WTC11 (cell line): ENCODE measurements at regions not wholly inside any gene's neighbourhood (a gene's known extent, or its start where the extent isn't known, plus 50 kb on each side); places are given as distances from the start of the nearest gene placed in this dataset.

ENCODE experiments used
- ATAC-seq: fragments of 200-7000 bp; cut with Tn5 transposase; 2 replicates; pipeline ENCODE4 v1.10.0; 2021; ENCODE audit warnings: mild to moderate bottlenecking, moderate library complexity
- CTCF ChIA-PET: fragments of 300-600 bp; sonication (Branson Sonifier 250); formaldehyde crosslinking; loops from one replicate; lab custom pipeline; 2021; ENCODE audit warnings: antibody characterized with exemption; lab: Charles Lee
- POLR2A ChIA-PET: fragments of 350-600 bp; sonication (Branson Sonifier 250); formaldehyde crosslinking; loops from one replicate; lab custom pipeline; 2021; ENCODE audit warnings: antibody characterized with exemption; lab: Charles Lee
- DNase-seq: peaks from one replicate; pipeline ENCODE4 v3.0.0; 2021; ENCODE audit warnings: low spot score
- H3K27ac Mint-ChIP-seq: 2 replicates; pipeline ENCODE4 v1.8.0; 2021; ENCODE audit warnings: mixed read lengths
- H3K27me3 Mint-ChIP-seq: 2 replicates; pipeline ENCODE4 v1.8.0; 2021; ENCODE audit warnings: low read depth, mild to moderate bottlenecking, moderate library complexity, mixed read lengths
- H3K36me3 Mint-ChIP-seq: 2 replicates; pipeline ENCODE4 v1.8.0; 2021; ENCODE audit warnings: mixed read lengths
- H3K4me1 Mint-ChIP-seq: 2 replicates; pipeline ENCODE4 v1.8.0; 2022; ENCODE audit warnings: mixed read lengths
- H3K4me3 Mint-ChIP-seq: 2 replicates; pipeline ENCODE4 v1.8.0; 2021; ENCODE audit warnings: mild to moderate bottlenecking, moderate library complexity, mixed read lengths
- H3K9me3 Mint-ChIP-seq: 2 replicates; pipeline ENCODE4 v1.8.0; 2021; ENCODE audit warnings: mixed read lengths
- CBFB ChIP-seq: sonication (generic); formaldehyde crosslinking; IDR thresholded peaks from 2 replicates; pipeline ENCODE4 v1.8.1; 2022; ENCODE audit warnings: mild to moderate bottlenecking, low read depth, missing genetic modification reagents
- ELF4 ChIP-seq: sonication (generic); formaldehyde crosslinking; IDR thresholded peaks from 2 replicates; pipeline ENCODE4 v1.8.1; 2022; ENCODE audit warnings: low read depth, mild to moderate bottlenecking, moderate library complexity, missing genetic modification reagents
- FOXP1 ChIP-seq: sonication (generic); formaldehyde crosslinking; IDR thresholded peaks from 2 replicates; pipeline ENCODE4 v1.8.0; 2022; ENCODE audit warnings: missing genetic modification reagents, mild to moderate bottlenecking, moderate library complexity, borderline replicate concordance
- JAZF1 ChIP-seq: fragments of 250-450 bp; sonication (Bioruptor Pico); IDR thresholded peaks from 2 replicates; pipeline ENCODE4 v1.9.0; 2021; ENCODE audit warnings: moderate library complexity, mild to moderate bottlenecking, inconsistent platforms
- JUN ChIP-seq: sonication (generic); formaldehyde crosslinking; IDR thresholded peaks from 2 replicates; pipeline ENCODE4 v1.8.0; 2023; ENCODE audit warnings: mild to moderate bottlenecking, missing genetic modification reagents
- KAT7 ChIP-seq: sonication (generic); formaldehyde crosslinking; IDR thresholded peaks from 2 replicates; pipeline ENCODE4 v1.8.1; 2023; ENCODE audit warnings: missing genetic modification reagents, mild to moderate bottlenecking, borderline replicate concordance
- MYBL2 ChIP-seq: sonication (generic); formaldehyde crosslinking; IDR thresholded peaks from 2 replicates; pipeline ENCODE4 v1.8.1; 2023; ENCODE audit warnings: mild to moderate bottlenecking, moderate library complexity, missing genetic modification reagents
- TEAD4 ChIP-seq: sonication (generic); formaldehyde crosslinking; IDR thresholded peaks from 2 replicates; pipeline ENCODE4 v1.8.0; 2022; ENCODE audit warnings: mild to moderate bottlenecking, missing genetic modification reagents
- ZNF232 ChIP-seq: sonication (generic); formaldehyde crosslinking; IDR thresholded peaks from 2 replicates; pipeline ENCODE4 v1.8.0; 2022; ENCODE audit warnings: mild to moderate bottlenecking, missing genetic modification reagents
- ZNF263 ChIP-seq: sonication (generic); formaldehyde crosslinking; IDR thresholded peaks from 2 replicates; pipeline ENCODE4 v1.8.1; 2022; ENCODE audit warnings: low read depth, mild to moderate bottlenecking, moderate library complexity, missing genetic modification reagents
- TF ChIP-seq, protein P1 (sequence below): fragments of 200-600 bp; IDR thresholded peaks from 2 replicates; pipeline ENCODE4 v1.8.0; 2022; ENCODE audit warnings: antibody characterized with exemption
- TF ChIP-seq, protein P2 (sequence below): fragments of 250-450 bp; sonication (Bioruptor Pico); IDR thresholded peaks from 2 replicates; pipeline ENCODE4 v1.9.0; 2021; ENCODE audit warnings: mild to moderate bottlenecking
- TF ChIP-seq, protein P3 (sequence below): sonication (generic); formaldehyde crosslinking; IDR thresholded peaks from 2 replicates; pipeline ENCODE4 v1.8.1; 2022; ENCODE audit warnings: low read depth, mild to moderate bottlenecking, moderate library complexity, missing genetic modification reagents, borderline replicate concordance
- TF ChIP-seq, protein P4 (sequence below): sonication (generic); formaldehyde crosslinking; IDR thresholded peaks from 2 replicates; pipeline ENCODE4 v1.8.0; 2023; ENCODE audit warnings: missing genetic modification reagents
- TF ChIP-seq, protein P5 (sequence below): sonication (generic); formaldehyde crosslinking; IDR thresholded peaks from 2 replicates; pipeline ENCODE4 v1.8.1; 2022; ENCODE audit warnings: mild to moderate bottlenecking, moderate library complexity, missing genetic modification reagents
- TF ChIP-seq, protein P6 (sequence below): sonication (generic); formaldehyde crosslinking; IDR thresholded peaks from 2 replicates; pipeline ENCODE4 v1.8.0; 2022; ENCODE audit warnings: mild to moderate bottlenecking, missing genetic modification reagents
- TF ChIP-seq, protein P7 (sequence below): fragments of 250-450 bp; sonication (Bioruptor Pico); IDR thresholded peaks from 2 replicates; pipeline ENCODE4 v1.9.0; 2021; ENCODE audit warnings: mild to moderate bottlenecking, borderline replicate concordance

DNA sequence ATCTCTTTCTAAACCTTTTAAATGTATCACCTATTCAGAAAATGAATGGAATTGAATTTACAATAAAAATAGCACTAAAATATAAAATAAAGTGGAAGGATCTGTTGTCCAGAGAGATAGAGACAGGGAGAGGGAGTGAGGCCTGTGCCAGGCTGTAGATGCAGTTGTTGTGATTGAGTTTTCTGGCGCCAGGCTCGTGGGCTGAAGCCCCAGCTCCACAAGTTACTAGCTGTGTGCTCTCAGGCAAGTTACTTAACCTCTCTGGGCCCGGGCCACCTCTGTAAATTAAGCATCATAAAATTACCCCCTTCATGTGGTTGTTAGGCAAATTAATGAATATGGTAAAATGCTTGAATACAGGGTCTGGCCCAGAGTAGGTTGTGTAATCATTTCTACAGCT, 52.3 kb upstream of the USP29 start (continued):
- no peak for TF ChIP-seq FOXP1 (CRISPR knock-in tag)
- TF ChIP-seq, protein P1, sequence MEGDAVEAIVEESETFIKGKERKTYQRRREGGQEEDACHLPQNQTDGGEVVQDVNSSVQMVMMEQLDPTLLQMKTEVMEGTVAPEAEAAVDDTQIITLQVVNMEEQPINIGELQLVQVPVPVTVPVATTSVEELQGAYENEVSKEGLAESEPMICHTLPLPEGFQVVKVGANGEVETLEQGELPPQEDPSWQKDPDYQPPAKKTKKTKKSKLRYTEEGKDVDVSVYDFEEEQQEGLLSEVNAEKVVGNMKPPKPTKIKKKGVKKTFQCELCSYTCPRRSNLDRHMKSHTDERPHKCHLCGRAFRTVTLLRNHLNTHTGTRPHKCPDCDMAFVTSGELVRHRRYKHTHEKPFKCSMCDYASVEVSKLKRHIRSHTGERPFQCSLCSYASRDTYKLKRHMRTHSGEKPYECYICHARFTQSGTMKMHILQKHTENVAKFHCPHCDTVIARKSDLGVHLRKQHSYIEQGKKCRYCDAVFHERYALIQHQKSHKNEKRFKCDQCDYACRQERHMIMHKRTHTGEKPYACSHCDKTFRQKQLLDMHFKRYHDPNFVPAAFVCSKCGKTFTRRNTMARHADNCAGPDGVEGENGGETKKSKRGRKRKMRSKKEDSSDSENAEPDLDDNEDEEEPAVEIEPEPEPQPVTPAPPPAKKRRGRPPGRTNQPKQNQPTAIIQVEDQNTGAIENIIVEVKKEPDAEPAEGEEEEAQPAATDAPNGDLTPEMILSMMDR: no peak
- no peak for TF ChIP-seq JUN

DNA sequence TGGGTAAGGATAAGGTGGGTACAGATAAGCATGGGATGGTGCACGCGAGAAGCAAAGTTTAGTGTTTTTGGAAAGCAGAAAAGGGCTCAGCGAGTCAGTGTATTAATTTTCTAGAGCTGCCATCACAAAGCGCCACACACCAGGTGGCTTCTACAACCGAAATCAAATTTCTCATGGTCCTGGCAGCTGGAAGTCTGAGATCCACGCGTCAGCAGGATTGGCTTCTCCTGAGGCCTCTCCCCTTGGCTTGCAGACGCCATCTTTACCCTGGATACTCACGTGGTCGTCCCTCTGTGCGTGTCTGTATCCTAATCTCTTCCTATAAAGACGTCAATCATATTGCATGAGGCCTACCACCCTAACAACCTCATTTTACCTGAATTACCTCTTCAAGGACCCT, 51.5 kb upstream of the USP29 start:
- H3K27me3 Mint-ChIP-seq: peaks cover 10% of the 10 kb centered on the region

More for the DNA sequence above, 51.5 kb upstream of the USP29 start:
- ATAC-seq: no peak
- no peak for DNase-seq
- TF ChIP-seq, protein P2, sequence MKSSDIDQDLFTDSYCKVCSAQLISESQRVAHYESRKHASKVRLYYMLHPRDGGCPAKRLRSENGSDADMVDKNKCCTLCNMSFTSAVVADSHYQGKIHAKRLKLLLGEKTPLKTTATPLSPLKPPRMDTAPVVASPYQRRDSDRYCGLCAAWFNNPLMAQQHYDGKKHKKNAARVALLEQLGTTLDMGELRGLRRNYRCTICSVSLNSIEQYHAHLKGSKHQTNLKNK: no peak
- TF ChIP-seq JAZF1 (CRISPR knock-in tag) (no peak), MYBL2 (CRISPR knock-in tag) (no peak), CBFB (CRISPR knock-in tag) (no peak), ZNF263 (CRISPR knock-in tag) (no peak), ELF4 (CRISPR knock-in tag) (no peak), KAT7 (CRISPR knock-in tag) (no peak), TEAD4 (CRISPR knock-in tag) (no peak), ZNF232 (CRISPR knock-in tag) (no peak)
- TF ChIP-seq, protein P3, sequence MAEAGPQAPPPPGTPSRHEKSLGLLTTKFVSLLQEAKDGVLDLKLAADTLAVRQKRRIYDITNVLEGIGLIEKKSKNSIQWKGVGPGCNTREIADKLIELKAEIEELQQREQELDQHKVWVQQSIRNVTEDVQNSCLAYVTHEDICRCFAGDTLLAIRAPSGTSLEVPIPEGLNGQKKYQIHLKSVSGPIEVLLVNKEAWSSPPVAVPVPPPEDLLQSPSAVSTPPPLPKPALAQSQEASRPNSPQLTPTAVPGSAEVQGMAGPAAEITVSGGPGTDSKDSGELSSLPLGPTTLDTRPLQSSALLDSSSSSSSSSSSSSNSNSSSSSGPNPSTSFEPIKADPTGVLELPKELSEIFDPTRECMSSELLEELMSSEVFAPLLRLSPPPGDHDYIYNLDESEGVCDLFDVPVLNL (CRISPR knock-in tag): no peak
- TF ChIP-seq, protein P4, sequence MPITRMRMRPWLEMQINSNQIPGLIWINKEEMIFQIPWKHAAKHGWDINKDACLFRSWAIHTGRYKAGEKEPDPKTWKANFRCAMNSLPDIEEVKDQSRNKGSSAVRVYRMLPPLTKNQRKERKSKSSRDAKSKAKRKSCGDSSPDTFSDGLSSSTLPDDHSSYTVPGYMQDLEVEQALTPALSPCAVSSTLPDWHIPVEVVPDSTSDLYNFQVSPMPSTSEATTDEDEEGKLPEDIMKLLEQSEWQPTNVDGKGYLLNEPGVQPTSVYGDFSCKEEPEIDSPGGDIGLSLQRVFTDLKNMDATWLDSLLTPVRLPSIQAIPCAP (CRISPR knock-in tag): no peak
- TF ChIP-seq, protein P5, sequence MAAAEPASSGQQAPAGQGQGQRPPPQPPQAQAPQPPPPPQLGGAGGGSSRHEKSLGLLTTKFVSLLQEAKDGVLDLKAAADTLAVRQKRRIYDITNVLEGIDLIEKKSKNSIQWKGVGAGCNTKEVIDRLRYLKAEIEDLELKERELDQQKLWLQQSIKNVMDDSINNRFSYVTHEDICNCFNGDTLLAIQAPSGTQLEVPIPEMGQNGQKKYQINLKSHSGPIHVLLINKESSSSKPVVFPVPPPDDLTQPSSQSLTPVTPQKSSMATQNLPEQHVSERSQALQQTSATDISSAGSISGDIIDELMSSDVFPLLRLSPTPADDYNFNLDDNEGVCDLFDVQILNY (CRISPR knock-in tag): no peak
- TF ChIP-seq, protein P6, sequence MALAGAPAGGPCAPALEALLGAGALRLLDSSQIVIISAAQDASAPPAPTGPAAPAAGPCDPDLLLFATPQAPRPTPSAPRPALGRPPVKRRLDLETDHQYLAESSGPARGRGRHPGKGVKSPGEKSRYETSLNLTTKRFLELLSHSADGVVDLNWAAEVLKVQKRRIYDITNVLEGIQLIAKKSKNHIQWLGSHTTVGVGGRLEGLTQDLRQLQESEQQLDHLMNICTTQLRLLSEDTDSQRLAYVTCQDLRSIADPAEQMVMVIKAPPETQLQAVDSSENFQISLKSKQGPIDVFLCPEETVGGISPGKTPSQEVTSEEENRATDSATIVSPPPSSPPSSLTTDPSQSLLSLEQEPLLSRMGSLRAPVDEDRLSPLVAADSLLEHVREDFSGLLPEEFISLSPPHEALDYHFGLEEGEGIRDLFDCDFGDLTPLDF: no peak
- TF ChIP-seq, protein P7, sequence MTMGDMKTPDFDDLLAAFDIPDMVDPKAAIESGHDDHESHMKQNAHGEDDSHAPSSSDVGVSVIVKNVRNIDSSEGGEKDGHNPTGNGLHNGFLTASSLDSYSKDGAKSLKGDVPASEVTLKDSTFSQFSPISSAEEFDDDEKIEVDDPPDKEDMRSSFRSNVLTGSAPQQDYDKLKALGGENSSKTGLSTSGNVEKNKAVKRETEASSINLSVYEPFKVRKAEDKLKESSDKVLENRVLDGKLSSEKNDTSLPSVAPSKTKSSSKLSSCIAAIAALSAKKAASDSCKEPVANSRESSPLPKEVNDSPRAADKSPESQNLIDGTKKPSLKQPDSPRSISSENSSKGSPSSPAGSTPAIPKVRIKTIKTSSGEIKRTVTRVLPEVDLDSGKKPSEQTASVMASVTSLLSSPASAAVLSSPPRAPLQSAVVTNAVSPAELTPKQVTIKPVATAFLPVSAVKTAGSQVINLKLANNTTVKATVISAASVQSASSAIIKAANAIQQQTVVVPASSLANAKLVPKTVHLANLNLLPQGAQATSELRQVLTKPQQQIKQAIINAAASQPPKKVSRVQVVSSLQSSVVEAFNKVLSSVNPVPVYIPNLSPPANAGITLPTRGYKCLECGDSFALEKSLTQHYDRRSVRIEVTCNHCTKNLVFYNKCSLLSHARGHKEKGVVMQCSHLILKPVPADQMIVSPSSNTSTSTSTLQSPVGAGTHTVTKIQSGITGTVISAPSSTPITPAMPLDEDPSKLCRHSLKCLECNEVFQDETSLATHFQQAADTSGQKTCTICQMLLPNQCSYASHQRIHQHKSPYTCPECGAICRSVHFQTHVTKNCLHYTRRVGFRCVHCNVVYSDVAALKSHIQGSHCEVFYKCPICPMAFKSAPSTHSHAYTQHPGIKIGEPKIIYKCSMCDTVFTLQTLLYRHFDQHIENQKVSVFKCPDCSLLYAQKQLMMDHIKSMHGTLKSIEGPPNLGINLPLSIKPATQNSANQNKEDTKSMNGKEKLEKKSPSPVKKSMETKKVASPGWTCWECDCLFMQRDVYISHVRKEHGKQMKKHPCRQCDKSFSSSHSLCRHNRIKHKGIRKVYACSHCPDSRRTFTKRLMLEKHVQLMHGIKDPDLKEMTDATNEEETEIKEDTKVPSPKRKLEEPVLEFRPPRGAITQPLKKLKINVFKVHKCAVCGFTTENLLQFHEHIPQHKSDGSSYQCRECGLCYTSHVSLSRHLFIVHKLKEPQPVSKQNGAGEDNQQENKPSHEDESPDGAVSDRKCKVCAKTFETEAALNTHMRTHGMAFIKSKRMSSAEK (CRISPR knock-in tag): no peak
- Mint-ChIP-seq H3K4me1 (no peaks in the 10 kb centered on the region), H3K4me3 (no peak overlapping the region), H3K27ac (no peak overlapping the region), H3K9me3 (peaks cover 68% of the 10 kb centered on the region), H3K36me3 (peaks cover 70% of the 10 kb centered on the region)
- ChIA-PET CTCF (no interaction called here), POLR2A (no interaction called here)
